ENCODE measurements at regions not wholly inside any gene's neighbourhood (a gene's known extent, or its start where the extent isn't known, plus 50 kb on each side); places are given as distances from the start of the nearest gene placed in this dataset.

DNA sequence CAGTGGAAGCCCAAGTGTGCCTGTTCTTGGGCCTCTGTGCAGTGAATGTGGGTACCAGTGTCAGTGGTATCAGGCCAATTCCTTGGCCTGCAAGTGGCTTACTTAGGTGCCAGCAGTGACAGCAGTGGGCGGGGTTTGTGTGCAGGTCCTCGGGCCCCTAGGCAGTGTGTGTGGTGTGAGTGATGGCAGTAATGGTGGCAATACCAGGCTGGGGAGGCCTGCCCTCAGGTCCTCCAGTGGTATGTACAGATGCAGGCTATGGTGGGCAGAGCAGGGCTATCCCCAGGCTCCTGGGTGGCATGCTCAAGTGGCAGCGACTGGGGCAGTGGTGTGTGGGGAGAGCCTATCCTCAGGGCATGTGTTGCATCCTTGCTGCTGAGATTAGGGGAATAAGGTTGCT, 379.7 kb downstream of the SQOR start:
- TF ChIP-seq, protein P1, sequence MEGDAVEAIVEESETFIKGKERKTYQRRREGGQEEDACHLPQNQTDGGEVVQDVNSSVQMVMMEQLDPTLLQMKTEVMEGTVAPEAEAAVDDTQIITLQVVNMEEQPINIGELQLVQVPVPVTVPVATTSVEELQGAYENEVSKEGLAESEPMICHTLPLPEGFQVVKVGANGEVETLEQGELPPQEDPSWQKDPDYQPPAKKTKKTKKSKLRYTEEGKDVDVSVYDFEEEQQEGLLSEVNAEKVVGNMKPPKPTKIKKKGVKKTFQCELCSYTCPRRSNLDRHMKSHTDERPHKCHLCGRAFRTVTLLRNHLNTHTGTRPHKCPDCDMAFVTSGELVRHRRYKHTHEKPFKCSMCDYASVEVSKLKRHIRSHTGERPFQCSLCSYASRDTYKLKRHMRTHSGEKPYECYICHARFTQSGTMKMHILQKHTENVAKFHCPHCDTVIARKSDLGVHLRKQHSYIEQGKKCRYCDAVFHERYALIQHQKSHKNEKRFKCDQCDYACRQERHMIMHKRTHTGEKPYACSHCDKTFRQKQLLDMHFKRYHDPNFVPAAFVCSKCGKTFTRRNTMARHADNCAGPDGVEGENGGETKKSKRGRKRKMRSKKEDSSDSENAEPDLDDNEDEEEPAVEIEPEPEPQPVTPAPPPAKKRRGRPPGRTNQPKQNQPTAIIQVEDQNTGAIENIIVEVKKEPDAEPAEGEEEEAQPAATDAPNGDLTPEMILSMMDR (conservative IDR thresholded peaks at IDR 0.05; ENCODE audit: low read depth, low read length), result no peak
- TF ChIP-seq EZH2 (IDR thresholded peaks at IDR 0.05; ENCODE audit: borderline replicate concordance, low read depth, low read length, poor library complexity, severe bottlenecking), result no peak
